ENCODE measurements at regions not wholly inside any gene's neighbourhood (a gene's known extent, or its start where the extent isn't known, plus 50 kb on each side); places are given as distances from the start of the nearest gene placed in this dataset.

DNA sequence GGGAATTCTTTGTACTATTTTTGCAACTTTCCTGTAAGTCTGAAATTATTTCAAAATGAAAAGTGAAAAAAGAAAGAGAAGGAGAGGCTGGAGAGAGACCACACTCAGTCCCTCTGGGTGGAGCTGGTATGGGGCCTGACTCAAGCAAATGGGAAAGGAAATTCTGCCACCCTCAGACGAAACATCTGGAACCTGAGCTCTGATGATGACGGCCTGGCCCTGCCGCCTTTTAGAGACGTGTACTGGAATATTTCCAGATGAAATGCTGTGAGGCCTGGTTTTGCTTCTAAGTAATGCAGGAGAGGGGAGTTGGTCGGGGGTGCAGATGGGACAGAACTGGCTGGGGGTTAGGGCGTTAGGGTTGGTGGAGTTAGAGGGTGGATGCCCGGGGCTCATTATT lies 57.4 kb upstream of the GLI2 start:
- TF ChIP-seq, protein P1, sequence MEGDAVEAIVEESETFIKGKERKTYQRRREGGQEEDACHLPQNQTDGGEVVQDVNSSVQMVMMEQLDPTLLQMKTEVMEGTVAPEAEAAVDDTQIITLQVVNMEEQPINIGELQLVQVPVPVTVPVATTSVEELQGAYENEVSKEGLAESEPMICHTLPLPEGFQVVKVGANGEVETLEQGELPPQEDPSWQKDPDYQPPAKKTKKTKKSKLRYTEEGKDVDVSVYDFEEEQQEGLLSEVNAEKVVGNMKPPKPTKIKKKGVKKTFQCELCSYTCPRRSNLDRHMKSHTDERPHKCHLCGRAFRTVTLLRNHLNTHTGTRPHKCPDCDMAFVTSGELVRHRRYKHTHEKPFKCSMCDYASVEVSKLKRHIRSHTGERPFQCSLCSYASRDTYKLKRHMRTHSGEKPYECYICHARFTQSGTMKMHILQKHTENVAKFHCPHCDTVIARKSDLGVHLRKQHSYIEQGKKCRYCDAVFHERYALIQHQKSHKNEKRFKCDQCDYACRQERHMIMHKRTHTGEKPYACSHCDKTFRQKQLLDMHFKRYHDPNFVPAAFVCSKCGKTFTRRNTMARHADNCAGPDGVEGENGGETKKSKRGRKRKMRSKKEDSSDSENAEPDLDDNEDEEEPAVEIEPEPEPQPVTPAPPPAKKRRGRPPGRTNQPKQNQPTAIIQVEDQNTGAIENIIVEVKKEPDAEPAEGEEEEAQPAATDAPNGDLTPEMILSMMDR (IDR thresholded peaks at IDR 0.05; ENCODE audit: low read length) = no peak
- no peak for TF ChIP-seq EZH2phosphoT487 (IDR thresholded peaks at IDR 0.05; ENCODE audit: low read length)

Measured in MM.1S (cell line).